Right lobe of liver (tissue), 6 donors: ENCODE measurements at regions not wholly inside any gene's neighbourhood (a gene's known extent, or its start where the extent isn't known, plus 50 kb on each side); places are given as distances from the start of the nearest gene placed in this dataset.

Experiments used
- ATAC-seq, 4 donors: fragments of 200-7000 bp; cut with Tn5 transposase; one replicate each; pipeline ENCODE4 v1.9.1; 2020; ENCODE audit warnings: mild to moderate bottlenecking in 4 of 4, moderate library complexity in 4 of 4
- DNase-seq, 3 donors: peaks; one replicate each; pipeline ENCODE4 v3.0.0-alpha.2; 2020
- H3K27ac ChIP-seq, 3 donors: fragments of 200-600 bp; one replicate each; pipeline ENCODE4 v1.8.0; 2022
- H3K27me3 ChIP-seq, 2 donors: fragments of 200-600 bp; one replicate each; pipeline ENCODE4 v1.8.0; 2022
- H3K36me3 ChIP-seq, 4 donors: fragments of 200-600 bp; sonication (generic) in 1 of 4; one replicate each; pipeline versions ENCODE4 v1.5.1 to v1.8.0; 2017 to 2022; ENCODE audit warnings: control low read depth in 1 of 4
- H3K4me1 ChIP-seq, 4 donors: fragments of 200-600 bp; sonication (generic) in 1 of 4; one replicate each; pipeline versions ENCODE4 v1.5.1 to v1.8.0; 2017 to 2022; ENCODE audit warnings: control low read depth in 1 of 4
- H3K4me3 ChIP-seq, 3 donors: fragments of 200-600 bp; one replicate each; pipeline ENCODE4 v1.8.0; 2022
- H3K9me3 ChIP-seq, 4 donors: fragments of 200-600 bp; sonication (generic) in 1 of 4; one replicate each; pipeline versions ENCODE4 v1.5.1 to v1.8.0; 2017 to 2022; ENCODE audit warnings: control low read depth in 1 of 4
- CTCF ChIP-seq, 4 donors: fragments of 200-600 bp in 3 of 4; fragments of 450-650 bp in 1 of 4; IDR thresholded peaks; one replicate each; pipeline versions ENCODE4 v1.5.1 to v1.8.0; 2016 to 2022; ENCODE audit warnings: antibody characterized with exemption in 4 of 4, mild to moderate bottlenecking in 2 of 4
- POLR2A ChIP-seq: fragments of 450-650 bp; IDR thresholded peaks from one replicate; pipeline ENCODE4 v1.6.1; 2017; ENCODE audit warnings: antibody characterized with exemption, mild to moderate bottlenecking
- WGBS: methylation state at CpG from one replicate; pipeline ENCODE4 v1.1.6; 2018; ENCODE audit warnings: low coverage, low lambda C conversion rate; ENCODE audit not compliant: insufficient coverage; ENCODE audit errors: missing lambda C conversion rate; 5-methylcytosine and 5-hydroxymethylcytosine counted together
- intact Hi-C, 2 donors: fragments of 100-400 bp; cut with DNase I; formaldehyde crosslinking; loops; one replicate each; pipeline versions ENCODE4 v1.11.2 to v1.14.1; 2022
- donor health status: DM: no; HTN: yes; CAD: no.
- donor health status: DM: no; HTN: no; CAD: no.
- donor health status: DM: no; HTN: no; CAD: no.
- donor health status: DM: no; HTN: yes; CAD: no.
- donor health status: DM: no; HTN: yes; CAD: no.

GRCh38 chr5:15159606-15160005 lies 288.0 kb upstream of the ANKH start:
- no peaks in the 10 kb centered on the region for H3K9me3 ChIP-seq
- intact Hi-C loops, result no loop called here
- H3K27me3 ChIP-seq, result no peaks in the 10 kb centered on the region
- H3K4me3 ChIP-seq, result no peak overlapping the region
- TF ChIP-seq POLR2A (no peak), CTCF (IDR thresholded peaks at IDR 0.05) (no peak)
- no peak overlapping the region for H3K27ac ChIP-seq
- ATAC-seq (no peak), DNase-seq (no peak)
- no peaks in the 10 kb centered on the region for H3K36me3 ChIP-seq
- H3K4me1 ChIP-seq, result no peaks in the 10 kb centered on the region
- WGBS, result 77% methylated on average over 3 of the region's 3 CpGs

GRCh38 chr5:15142458-15142857 lies 270.9 kb upstream of the ANKH start:
- H3K4me3 ChIP-seq, result no peak overlapping the region
- 56% methylated on average over 5 of the region's 5 CpGs for WGBS
- TF ChIP-seq CTCF (IDR thresholded peaks at IDR 0.05), result no peak
- no peak for TF ChIP-seq POLR2A
- H3K36me3 ChIP-seq, result no peaks in the 10 kb centered on the region
- DNase-seq (no peak), ATAC-seq (no peak)
- no peaks in the 10 kb centered on the region for H3K4me1 ChIP-seq
- H3K9me3 ChIP-seq, result no peaks in the 10 kb centered on the region
- no peak overlapping the region for H3K27ac ChIP-seq
- intact Hi-C loops, result no loop called here
- no peaks in the 10 kb centered on the region for H3K27me3 ChIP-seq

GRCh38 chr5:15137414-15137813 lies 265.8 kb upstream of the ANKH start:
- Histone ChIP-seq H3K36me3 (no peaks in the 10 kb centered on the region), H3K4me1 (no peaks in the 10 kb centered on the region), H3K27ac (no peak overlapping the region), H3K27me3 (no peaks in the 10 kb centered on the region), H3K4me3 (no peak overlapping the region), H3K9me3 (no peaks in the 10 kb centered on the region)
- ATAC-seq (no peak), DNase-seq (no peak)
- no peak for TF ChIP-seq CTCF (IDR thresholded peaks at IDR 0.05)
- no peak for TF ChIP-seq POLR2A
- intact Hi-C loops, result no loop called here
- 59% methylated on average over 3 of the region's 3 CpGs for WGBS

GRCh38 chr5:15135661-15136060 lies 264.1 kb upstream of the ANKH start:
- intact Hi-C loops, result no loop called here
- Histone ChIP-seq H3K4me1 (no peaks in the 10 kb centered on the region), H3K36me3 (no peaks in the 10 kb centered on the region), H3K4me3 (no peak overlapping the region), H3K27me3 (no peaks in the 10 kb centered on the region), H3K27ac (no peak overlapping the region), H3K9me3 (no peaks in the 10 kb centered on the region)
- WGBS, result 59% methylated on average over 2 of the region's 2 CpGs
- TF ChIP-seq POLR2A (no peak), CTCF (IDR thresholded peaks at IDR 0.05) (no peak)
- ATAC-seq (no peak), DNase-seq (no peak)

- no peaks in the 10 kb centered on the region for H3K4me1 ChIP-seq
- no peak overlapping the region for H3K27ac ChIP-seq
- TF ChIP-seq CTCF (IDR thresholded peaks at IDR 0.05) (no peak), POLR2A (no peak)
- 58% methylated on average over 3 of the region's 3 CpGs for WGBS
- H3K36me3 ChIP-seq, result no peaks in the 10 kb centered on the region
- intact Hi-C loops, result no loop called here
- H3K4me3 ChIP-seq, result no peak overlapping the region
- H3K27me3 ChIP-seq, result no peaks in the 10 kb centered on the region
- no peaks in the 10 kb centered on the region for H3K9me3 ChIP-seq
- DNase-seq (no peak), ATAC-seq (no peak)
Observed at GRCh38 chr5:15133456-15133965, 261.9 kb upstream of the ANKH start.
